Thoracic aorta (tissue), 2 donors: ENCODE measurements at regions not wholly inside any gene's neighbourhood (a gene's known extent, or its start where the extent isn't known, plus 50 kb on each side); places are given as distances from the start of the nearest gene placed in this dataset.

Source experiments
- ATAC-seq: fragments of 150-250 bp; one replicate; pipeline ENCODE4 v1.8.0; 2017; ENCODE audit warnings: low read depth; ENCODE audit not compliant: insufficient number of reproducible peaks, low FRiP score
- DNase-seq: peaks from one replicate; pipeline ENCODE4 v3.0.0-alpha.2; 2020; ENCODE audit warnings: low spot score
- H3K27ac ChIP-seq, 2 donors: fragments of 200-600 bp; sonication (generic); 1 replicate in 1 of 2; 2 replicates in 1 of 2; pipeline ENCODE4 v1.5.1; 2016; ENCODE audit warnings: mild to moderate bottlenecking in 2 of 2, moderate library complexity in 2 of 2
- H3K27me3 ChIP-seq: fragments of 200-600 bp; sonication (generic); replicated peaks from 2 replicates; pipeline ENCODE4 v1.6.0; 2016; ENCODE audit warnings: mild to moderate bottlenecking; ENCODE audit not compliant: insufficient read depth
- H3K36me3 ChIP-seq: fragments of 200-600 bp; sonication (generic); one replicate; pipeline ENCODE4 v1.5.1; 2016
- H3K4me1 ChIP-seq, 2 donors: fragments of 200-600 bp; sonication (generic); 1 replicate in 1 of 2; 2 replicates in 1 of 2; pipeline versions ENCODE4 v1.5.1 to v1.6.0; 2016; ENCODE audit warnings: low read depth in 2 of 2, mild to moderate bottlenecking in 1 of 2; ENCODE audit not compliant: control insufficient read depth in 1 of 2
- H3K4me3 ChIP-seq: fragments of 200-600 bp; sonication (generic); 2 replicates; pipeline ENCODE4 v1.5.1; 2016; ENCODE audit warnings: mild to moderate bottlenecking
- H3K9me3 ChIP-seq: fragments of 200-600 bp; sonication (generic); 2 replicates; pipeline ENCODE4 v1.5.1; 2016
- TF ChIP-seq, protein P1 (sequence below): fragments of 200-600 bp; sonication (generic); IDR thresholded peaks from one replicate; pipeline ENCODE4 v1.5.1; 2019; ENCODE audit warnings: antibody characterized with exemption

DNA sequence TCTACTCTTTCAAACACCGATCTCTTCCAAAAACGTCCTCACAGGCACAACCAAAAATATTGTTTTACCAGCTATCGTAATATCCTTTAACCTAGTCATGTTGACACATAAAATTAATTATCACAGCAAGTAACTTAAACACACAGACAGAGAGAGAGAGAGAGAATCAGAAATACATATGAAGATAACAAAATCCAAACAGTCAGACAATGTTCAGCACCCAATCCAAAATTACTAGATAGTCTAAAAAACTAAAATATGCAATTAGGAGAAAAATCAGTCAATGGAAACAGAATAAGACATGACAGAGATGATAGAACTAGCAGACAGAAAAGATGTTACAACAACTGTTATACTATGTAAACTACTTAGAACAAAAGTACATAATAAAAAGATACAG is 537.7 kb downstream of the LMO4 start:
- H3K4me1 ChIP-seq: no peaks in the 10 kb centered on the region
- TF ChIP-seq, protein P1, sequence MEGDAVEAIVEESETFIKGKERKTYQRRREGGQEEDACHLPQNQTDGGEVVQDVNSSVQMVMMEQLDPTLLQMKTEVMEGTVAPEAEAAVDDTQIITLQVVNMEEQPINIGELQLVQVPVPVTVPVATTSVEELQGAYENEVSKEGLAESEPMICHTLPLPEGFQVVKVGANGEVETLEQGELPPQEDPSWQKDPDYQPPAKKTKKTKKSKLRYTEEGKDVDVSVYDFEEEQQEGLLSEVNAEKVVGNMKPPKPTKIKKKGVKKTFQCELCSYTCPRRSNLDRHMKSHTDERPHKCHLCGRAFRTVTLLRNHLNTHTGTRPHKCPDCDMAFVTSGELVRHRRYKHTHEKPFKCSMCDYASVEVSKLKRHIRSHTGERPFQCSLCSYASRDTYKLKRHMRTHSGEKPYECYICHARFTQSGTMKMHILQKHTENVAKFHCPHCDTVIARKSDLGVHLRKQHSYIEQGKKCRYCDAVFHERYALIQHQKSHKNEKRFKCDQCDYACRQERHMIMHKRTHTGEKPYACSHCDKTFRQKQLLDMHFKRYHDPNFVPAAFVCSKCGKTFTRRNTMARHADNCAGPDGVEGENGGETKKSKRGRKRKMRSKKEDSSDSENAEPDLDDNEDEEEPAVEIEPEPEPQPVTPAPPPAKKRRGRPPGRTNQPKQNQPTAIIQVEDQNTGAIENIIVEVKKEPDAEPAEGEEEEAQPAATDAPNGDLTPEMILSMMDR: no peak
- DNase-seq: no peak
- no peak overlapping the region for H3K4me3 ChIP-seq
- ATAC-seq: no peak
- H3K27me3 ChIP-seq: no peaks in the 10 kb centered on the region
- H3K9me3 ChIP-seq: no peaks in the 10 kb centered on the region
- no peak overlapping the region for H3K27ac ChIP-seq
- no peaks in the 10 kb centered on the region for H3K36me3 ChIP-seq

DNA sequence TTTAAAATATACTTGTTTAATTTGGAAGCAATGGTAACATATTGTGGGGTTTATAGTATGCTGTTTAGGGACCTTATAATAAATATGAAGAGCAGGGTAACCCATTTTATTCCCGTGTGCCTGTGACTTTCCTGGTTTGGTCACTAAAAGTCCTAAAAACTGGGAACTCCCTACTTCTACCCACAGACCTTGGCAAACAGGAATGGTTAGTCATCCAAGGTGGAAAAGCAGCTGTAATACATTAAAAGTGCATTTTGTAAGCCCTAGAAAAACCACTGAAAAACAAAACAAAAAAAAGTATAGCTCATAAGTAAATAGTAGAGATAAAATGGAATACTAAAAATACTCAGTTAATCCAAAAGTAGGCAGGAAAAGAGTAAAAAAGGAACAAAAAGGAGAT is 538.9 kb downstream of the LMO4 start:
- H3K27me3 ChIP-seq: no peaks in the 10 kb centered on the region
- peaks cover 0 to 5% of the 10 kb centered on the region in 2 donors for H3K4me1 ChIP-seq
- TF ChIP-seq, protein P1: no peak
- H3K27ac ChIP-seq: no peak overlapping the region
- no peaks in the 10 kb centered on the region for H3K9me3 ChIP-seq
- ATAC-seq (no peak), DNase-seq (no peak)
- H3K36me3 ChIP-seq: no peaks in the 10 kb centered on the region
- no peak overlapping the region for H3K4me3 ChIP-seq

DNA sequence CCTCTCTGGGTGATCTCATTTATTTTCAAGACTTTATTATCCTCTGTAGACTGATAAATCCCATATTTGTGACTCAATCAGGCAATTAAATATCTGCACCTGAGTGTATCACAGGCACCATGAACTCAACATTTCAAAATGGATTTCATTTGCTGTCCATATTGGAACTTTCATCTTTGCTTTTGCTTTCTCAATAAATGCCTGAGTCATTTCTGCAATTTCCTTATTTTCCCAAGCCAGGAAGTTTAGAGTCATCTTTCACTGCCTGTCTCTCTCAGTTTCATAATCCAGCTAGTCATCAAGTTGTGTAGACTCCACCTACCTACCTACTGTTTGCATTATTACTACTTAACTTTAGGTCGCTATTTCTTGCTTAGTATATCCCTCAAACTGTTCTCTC is 540.9 kb downstream of the LMO4 start:
- no peak overlapping the region for H3K27ac ChIP-seq
- H3K27me3 ChIP-seq: no peaks in the 10 kb centered on the region
- no peak for DNase-seq
- no peak for ATAC-seq
- H3K36me3 ChIP-seq: no peaks in the 10 kb centered on the region
- H3K4me3 ChIP-seq: no peak overlapping the region
- peaks cover 0 to 5% of the 10 kb centered on the region in 2 donors for H3K4me1 ChIP-seq
- TF ChIP-seq, protein P1: no peak
- no peaks in the 10 kb centered on the region for H3K9me3 ChIP-seq

DNA sequence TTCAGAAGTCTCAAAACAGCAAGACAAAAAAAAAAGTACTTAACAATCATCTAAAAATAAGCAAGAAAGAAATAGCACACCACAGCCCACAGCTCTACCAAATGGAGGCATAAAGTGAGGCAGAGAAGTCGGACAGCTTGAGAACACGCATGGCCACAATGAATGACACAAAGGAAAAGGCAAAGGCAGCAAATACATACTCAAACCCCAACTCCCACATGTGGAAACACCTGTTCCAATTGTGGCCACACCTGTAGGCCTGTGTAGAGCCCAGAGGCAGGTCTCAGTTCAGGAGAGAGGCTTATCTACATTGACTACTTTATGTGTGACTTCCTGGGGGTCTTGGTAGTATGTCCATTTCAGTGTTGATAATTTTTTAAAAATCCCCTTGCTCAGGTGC is 543.5 kb downstream of the LMO4 start:
- no peaks in the 10 kb centered on the region for H3K36me3 ChIP-seq

DNA sequence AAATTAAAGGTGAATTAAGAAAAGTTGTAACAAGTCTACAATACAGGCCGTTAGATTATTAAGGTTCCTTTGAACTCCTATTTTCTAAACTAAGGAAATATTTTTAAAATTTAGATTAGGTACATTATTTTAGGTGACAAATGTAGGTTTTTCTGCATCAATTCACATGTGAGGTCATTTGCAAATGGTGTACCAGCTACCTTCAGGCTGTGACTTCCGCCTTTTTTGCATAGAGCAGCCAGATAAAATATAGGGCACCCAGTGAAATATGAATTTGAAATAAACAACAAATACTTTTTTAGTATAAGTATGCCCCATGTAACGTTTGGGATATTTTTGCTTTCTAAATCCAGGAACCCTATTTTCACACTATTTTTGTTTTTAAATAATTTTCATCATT is 544.0 kb downstream of the LMO4 start:
- Histone ChIP-seq H3K27me3 (no peaks in the 10 kb centered on the region), H3K36me3 (no peaks in the 10 kb centered on the region), H3K9me3 (no peaks in the 10 kb centered on the region), H3K4me1 (peaks cover 0 to 5% of the 10 kb centered on the region in 2 donors), H3K4me3 (no peak overlapping the region), H3K27ac (no peak overlapping the region)
- ATAC-seq: no peak
- no peak for DNase-seq
- TF ChIP-seq, protein P1: no peak

More for the DNA sequence above, 543.5 kb downstream of the LMO4 start:
- no peaks in the 10 kb centered on the region for H3K27me3 ChIP-seq
- no peak overlapping the region for H3K4me3 ChIP-seq
- TF ChIP-seq, protein P1: no peak
- DNase-seq (no peak), ATAC-seq (no peak)
- no peak overlapping the region for H3K27ac ChIP-seq
- no peaks in the 10 kb centered on the region for H3K9me3 ChIP-seq
- peaks cover 0 to 5% of the 10 kb centered on the region in 2 donors for H3K4me1 ChIP-seq
